ENCODE measurements at regions not wholly inside any gene's neighbourhood (a gene's known extent, or its start where the extent isn't known, plus 50 kb on each side); places are given as distances from the start of the nearest gene placed in this dataset.

DNA sequence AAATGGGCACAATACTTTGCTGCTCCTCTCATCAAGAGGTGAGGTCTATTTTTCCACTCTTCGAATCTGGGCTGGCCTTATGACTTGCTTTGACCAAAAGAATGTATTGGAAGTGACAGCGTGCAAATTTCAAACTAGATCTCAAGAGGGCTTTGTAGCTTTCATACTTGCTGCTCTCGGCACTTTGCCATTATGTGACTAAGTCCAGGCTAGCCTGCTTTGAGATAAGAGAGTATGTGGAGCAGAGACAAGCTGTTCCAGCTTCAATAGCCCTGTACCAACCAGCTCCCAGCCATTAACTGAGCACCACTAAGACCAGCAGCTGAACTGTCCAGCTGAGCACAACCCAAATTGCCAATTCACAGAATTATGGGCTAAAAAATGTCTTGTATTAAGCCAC, 124.6 kb downstream of the ACER2 start:
- DNase-seq (no peak), ATAC-seq (no peak)
- Mint-ChIP-seq H3K36me3 (ENCODE audit: low read depth) (no peaks in the 10 kb centered on the region), H3K27me3 (peaks cover 1% of the 10 kb centered on the region), H3K4me3 (no peak overlapping the region), H3K9me3 (peaks cover 9% of the 10 kb centered on the region), H3K27ac (no peak overlapping the region), H3K4me1 (no peaks in the 10 kb centered on the region)

DNA sequence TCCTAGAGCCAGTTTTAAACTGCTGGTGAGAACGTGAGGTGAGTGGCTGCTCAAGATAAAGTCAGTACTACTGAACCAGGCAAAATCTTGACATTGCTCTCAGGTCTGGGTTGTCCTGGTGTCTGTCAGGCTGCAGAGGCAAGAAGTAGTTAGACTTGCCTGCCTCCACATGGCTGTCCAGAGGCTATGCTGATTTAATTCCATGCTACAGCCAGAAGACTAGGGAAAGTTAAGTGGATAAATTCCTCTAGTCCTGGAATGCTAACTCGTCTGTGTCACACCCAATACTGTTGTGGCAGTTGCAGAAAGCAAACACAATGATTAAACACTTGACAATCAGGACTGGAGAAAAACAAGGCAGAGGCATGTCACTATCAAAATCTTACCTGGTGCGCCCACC, 118.9 kb downstream of the ACER2 start:
- Mint-ChIP-seq H3K27me3 (peaks cover 6% of the 10 kb centered on the region), H3K4me3 (no peak overlapping the region), H3K36me3 (ENCODE audit: low read depth) (no peaks in the 10 kb centered on the region), H3K4me1 (no peaks in the 10 kb centered on the region), H3K9me3 (no peaks in the 10 kb centered on the region), H3K27ac (no peak overlapping the region)
- DNase-seq (no peak), ATAC-seq (no peak)

DNA sequence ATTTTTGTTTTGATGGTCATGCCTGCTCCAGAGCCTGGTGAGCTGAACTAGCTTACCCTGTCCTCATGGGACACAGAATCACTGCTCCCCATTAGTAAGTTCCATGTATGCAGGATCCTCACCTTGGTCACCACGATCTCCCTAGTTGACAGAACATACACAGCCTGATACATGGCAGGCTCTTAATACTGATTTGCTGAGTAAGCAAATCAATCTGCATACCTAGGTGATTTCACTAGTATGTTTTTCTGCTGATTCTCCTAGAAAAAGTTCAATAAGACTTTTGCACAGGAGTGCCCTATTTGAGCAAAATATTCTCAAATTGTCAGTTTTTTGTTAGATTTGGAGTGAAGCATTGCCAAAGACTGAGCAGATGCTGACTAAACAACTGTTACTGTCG, 113.7 kb downstream of the ACER2 start:
- no peak for ATAC-seq
- H3K36me3 Mint-ChIP-seq (ENCODE audit: low read depth), result no peaks in the 10 kb centered on the region
- no peak overlapping the region for H3K27ac Mint-ChIP-seq
- no peaks in the 10 kb centered on the region for H3K4me1 Mint-ChIP-seq
- peaks cover 3% of the 10 kb centered on the region for H3K27me3 Mint-ChIP-seq
- DNase-seq, result no peak
- no peak overlapping the region for H3K4me3 Mint-ChIP-seq
- no peaks in the 10 kb centered on the region for H3K9me3 Mint-ChIP-seq

DNA sequence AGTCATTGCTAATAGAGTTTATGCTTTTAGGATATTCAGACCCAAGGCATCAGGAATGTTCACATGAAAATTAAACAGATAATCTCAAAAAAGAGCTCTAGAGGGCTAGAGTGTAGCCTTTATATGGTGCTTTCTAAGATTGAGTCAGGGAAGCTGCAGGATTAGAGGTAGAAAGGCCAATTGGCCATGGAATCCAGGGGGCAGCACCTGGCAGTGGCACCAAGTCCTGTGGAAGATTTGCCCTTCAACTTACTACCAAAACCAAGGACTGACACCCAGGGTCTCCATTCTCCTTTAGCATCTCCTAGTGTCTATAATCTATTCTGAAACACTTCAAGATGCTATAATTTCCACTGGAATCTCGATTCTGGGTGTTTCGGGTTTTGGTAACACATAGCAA, 112.4 kb downstream of the ACER2 start:
- no peak for DNase-seq

DNA sequence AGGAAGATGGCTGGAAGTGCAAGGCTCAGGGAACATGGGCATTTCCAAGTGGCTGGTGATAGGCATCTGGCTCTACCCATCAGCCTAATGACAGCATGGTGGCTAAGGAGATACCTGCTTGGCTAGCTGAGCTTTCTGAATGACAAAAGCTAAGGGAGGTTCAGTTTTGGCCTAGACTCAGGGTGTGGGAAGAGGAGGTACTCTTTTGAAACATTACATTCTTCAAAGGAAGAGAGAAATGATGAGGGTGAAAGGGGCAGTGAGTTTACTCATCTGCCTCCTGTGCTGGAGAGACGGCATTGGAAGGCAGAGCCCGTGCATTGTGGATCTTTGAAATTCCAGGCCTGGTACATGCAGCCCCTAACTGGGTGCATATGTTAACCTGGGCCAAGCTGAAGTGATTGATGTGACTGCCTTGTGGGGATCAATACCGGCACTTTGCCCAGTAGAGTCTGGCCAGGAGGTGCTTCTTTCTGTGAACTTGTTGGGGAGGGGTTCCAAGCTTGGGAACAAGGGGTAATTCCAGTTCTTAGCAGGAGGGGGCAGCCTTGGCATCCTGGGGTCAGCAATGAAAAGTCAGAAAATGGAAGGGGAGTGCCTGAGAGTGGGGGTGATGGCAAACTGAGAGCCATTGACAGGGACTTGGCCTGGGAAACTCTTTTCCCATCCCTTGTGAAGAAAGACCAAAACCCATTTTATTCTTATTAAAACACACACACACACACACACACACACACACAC, 108.6 kb downstream of the ACER2 start:
- Mint-ChIP-seq H3K9me3 (no peaks in the 10 kb centered on the region), H3K27me3 (peaks cover 7% of the 10 kb centered on the region), H3K36me3 (ENCODE audit: low read depth) (no peaks in the 10 kb centered on the region), H3K4me1 (peaks cover 13% of the 10 kb centered on the region), H3K4me3 (no peak overlapping the region), H3K27ac (no peak overlapping the region)
- DNase-seq (peak; percentile 16), ATAC-seq (no peak)

More for the DNA sequence above, 112.4 kb downstream of the ACER2 start:
- peaks cover 5% of the 10 kb centered on the region for H3K4me1 Mint-ChIP-seq
- no peaks in the 10 kb centered on the region for H3K36me3 Mint-ChIP-seq (ENCODE audit: low read depth)
- H3K27ac Mint-ChIP-seq, result no peak overlapping the region
- no peak for ATAC-seq
- H3K27me3 Mint-ChIP-seq, result peaks cover 5% of the 10 kb centered on the region
- H3K4me3 Mint-ChIP-seq, result no peak overlapping the region
- H3K9me3 Mint-ChIP-seq, result no peaks in the 10 kb centered on the region

DNA sequence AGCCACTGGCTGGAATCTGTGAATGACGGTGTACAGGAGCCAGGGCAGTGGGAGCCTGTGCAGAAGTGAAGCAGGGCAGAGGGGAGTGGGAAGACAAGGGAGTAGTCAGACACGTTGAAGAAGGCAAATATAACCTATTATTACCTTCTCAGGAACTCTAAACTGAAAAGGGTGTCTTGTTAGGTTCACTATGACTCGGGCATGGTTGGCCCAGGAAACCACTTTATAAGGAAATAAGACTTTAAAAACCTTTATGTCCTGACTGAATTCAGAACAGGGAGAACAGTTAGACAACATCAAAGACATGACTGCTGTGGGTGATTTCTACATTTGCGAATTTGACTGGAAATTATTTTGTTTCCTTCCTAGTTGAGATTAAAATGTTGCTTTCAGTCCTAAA, 107.5 kb downstream of the ACER2 start:
- H3K4me1 Mint-ChIP-seq, result peaks cover 13% of the 10 kb centered on the region
- no peak overlapping the region for H3K27ac Mint-ChIP-seq
- no peaks in the 10 kb centered on the region for H3K36me3 Mint-ChIP-seq (ENCODE audit: low read depth)
- H3K4me3 Mint-ChIP-seq, result no peak overlapping the region
- peaks cover 7% of the 10 kb centered on the region for H3K27me3 Mint-ChIP-seq
- peak; percentile 41 for ATAC-seq
- DNase-seq, result no peak
- H3K9me3 Mint-ChIP-seq, result no peaks in the 10 kb centered on the region

GRCh38 chr9:19513671-19514275, 105.0 kb downstream of the ACER2 start:
- Mint-ChIP-seq H3K4me1 (peaks cover 13% of the 10 kb centered on the region), H3K36me3 (ENCODE audit: low read depth) (no peaks in the 10 kb centered on the region), H3K9me3 (no peaks in the 10 kb centered on the region), H3K27ac (peak overlapping the region; percentile 23), H3K27me3 (peaks cover 9% of the 10 kb centered on the region), H3K4me3 (no peak overlapping the region)
- DNase-seq (no peak), ATAC-seq (no peak)

GRCh38 chr9:19512103-19512832, 103.5 kb downstream of the ACER2 start:
- Mint-ChIP-seq H3K27me3 (peaks cover 9% of the 10 kb centered on the region), H3K4me3 (no peak overlapping the region), H3K36me3 (ENCODE audit: low read depth) (no peaks in the 10 kb centered on the region), H3K27ac (no peak overlapping the region), H3K4me1 (peaks cover 13% of the 10 kb centered on the region), H3K9me3 (no peaks in the 10 kb centered on the region)
- no peak for ATAC-seq
- no peak for DNase-seq

DNA sequence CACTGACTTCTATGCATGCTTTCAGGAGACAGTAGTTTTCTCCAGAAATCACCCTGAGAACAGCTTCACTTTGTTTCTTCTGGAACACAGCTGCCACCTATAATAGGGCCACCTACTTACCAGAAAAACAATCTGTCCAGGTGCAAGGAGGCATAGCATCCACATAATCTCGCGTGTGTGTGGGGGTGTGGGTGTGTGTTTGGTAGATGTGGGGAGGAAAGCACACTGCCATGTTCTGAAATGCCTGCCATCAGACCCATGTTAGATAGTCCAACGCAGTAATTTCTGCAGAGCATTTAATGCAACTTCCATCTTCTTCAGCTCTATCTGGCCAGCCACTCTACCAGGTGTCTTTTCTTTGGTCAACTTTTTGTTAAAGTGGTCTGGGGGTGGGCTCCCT, 102.9 kb downstream of the ACER2 start:
- no peak overlapping the region for H3K4me3 Mint-ChIP-seq
- H3K36me3 Mint-ChIP-seq (ENCODE audit: low read depth), result no peaks in the 10 kb centered on the region
- no peak overlapping the region for H3K27ac Mint-ChIP-seq
- ATAC-seq (no peak), DNase-seq (no peak)
- H3K4me1 Mint-ChIP-seq, result peaks cover 13% of the 10 kb centered on the region
- no peaks in the 10 kb centered on the region for H3K9me3 Mint-ChIP-seq
- H3K27me3 Mint-ChIP-seq, result peaks cover 13% of the 10 kb centered on the region

DNA sequence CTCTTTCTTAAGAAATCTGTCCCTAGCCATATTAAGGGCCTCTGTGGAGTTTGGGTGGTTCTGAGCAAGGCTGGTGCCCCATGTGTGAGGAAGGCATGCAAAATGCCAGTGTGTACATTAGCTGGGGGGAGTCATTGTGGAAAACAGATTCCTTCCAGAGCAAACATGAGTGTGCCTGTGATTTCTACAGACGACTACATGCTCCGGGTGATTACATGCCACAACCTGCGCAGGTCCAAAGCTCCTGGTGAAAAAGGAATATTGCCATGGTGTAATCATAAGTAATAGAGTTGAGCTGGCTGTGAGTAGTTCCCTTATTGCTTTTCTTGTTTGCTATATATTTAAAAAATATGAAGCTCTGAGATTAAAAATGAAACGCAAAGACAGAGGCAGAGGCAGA, 102.1 kb downstream of the ACER2 start:
- H3K4me3 Mint-ChIP-seq, result no peak overlapping the region
- H3K9me3 Mint-ChIP-seq, result no peaks in the 10 kb centered on the region
- H3K27me3 Mint-ChIP-seq, result peaks cover 12% of the 10 kb centered on the region
- H3K36me3 Mint-ChIP-seq (ENCODE audit: low read depth), result no peaks in the 10 kb centered on the region
- peaks cover 7% of the 10 kb centered on the region for H3K4me1 Mint-ChIP-seq
- no peak for ATAC-seq
- no peak overlapping the region for H3K27ac Mint-ChIP-seq
- no peak for DNase-seq
